ENCODE measurements at regions not wholly inside any gene's neighbourhood (a gene's known extent, or its start where the extent isn't known, plus 50 kb on each side); places are given as distances from the start of the nearest gene placed in this dataset.

GRCh38 chr5:107184066-107184465 lies 486.7 kb downstream of the EFNA5 start:
- TF ChIP-seq, protein P1, sequence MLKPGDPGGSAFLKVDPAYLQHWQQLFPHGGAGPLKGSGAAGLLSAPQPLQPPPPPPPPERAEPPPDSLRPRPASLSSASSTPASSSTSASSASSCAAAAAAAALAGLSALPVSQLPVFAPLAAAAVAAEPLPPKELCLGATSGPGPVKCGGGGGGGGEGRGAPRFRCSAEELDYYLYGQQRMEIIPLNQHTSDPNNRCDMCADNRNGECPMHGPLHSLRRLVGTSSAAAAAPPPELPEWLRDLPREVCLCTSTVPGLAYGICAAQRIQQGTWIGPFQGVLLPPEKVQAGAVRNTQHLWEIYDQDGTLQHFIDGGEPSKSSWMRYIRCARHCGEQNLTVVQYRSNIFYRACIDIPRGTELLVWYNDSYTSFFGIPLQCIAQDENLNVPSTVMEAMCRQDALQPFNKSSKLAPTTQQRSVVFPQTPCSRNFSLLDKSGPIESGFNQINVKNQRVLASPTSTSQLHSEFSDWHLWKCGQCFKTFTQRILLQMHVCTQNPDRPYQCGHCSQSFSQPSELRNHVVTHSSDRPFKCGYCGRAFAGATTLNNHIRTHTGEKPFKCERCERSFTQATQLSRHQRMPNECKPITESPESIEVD (tag by site-specific recombination; IDR thresholded peaks at IDR 0.05) = no peak
- TF ChIP-seq MEIS1 (CRISPR knock-in tag; IDR thresholded peaks at IDR 0.05; ENCODE audit: borderline replicate concordance) (no peak), ZBTB17 (tag by site-specific recombination; IDR thresholded peaks at IDR 0.05) (no peak), ZNF610 (tag by site-specific recombination; IDR thresholded peaks at IDR 0.05; ENCODE audit: borderline replicate concordance) (no peak), CTCF (tag by site-specific recombination; IDR thresholded peaks at IDR 0.05) (no peak), ZNF138 (tag by site-specific recombination; IDR thresholded peaks at IDR 0.05; ENCODE audit: borderline replicate concordance) (no peak), ZBTB11 (tag by site-specific recombination; conservative IDR thresholded peaks at IDR 0.05; ENCODE audit: low read depth) (no peak), OSR2 (tag by site-specific recombination; IDR thresholded peaks at IDR 0.05) (no peak), ZNF274 (IDR thresholded peaks at IDR 0.05; ENCODE audit: low read length) (no peak), ZNF274 (tag by site-specific recombination; IDR thresholded peaks at IDR 0.05; ENCODE audit: borderline replicate concordance) (no peak), ZFP3 (tag by site-specific recombination; IDR thresholded peaks at IDR 0.05; ENCODE audit: low read depth) (no peak), ZNF777 (tag by site-specific recombination; IDR thresholded peaks at IDR 0.05; ENCODE audit: borderline replicate concordance) (no peak), ZNF747 (tag by site-specific recombination; IDR thresholded peaks at IDR 0.05) (no peak)

All from HEK293 (cell line).